ENCODE measurements at regions not wholly inside any gene's neighbourhood (a gene's known extent, or its start where the extent isn't known, plus 50 kb on each side); places are given as distances from the start of the nearest gene placed in this dataset.

DNA sequence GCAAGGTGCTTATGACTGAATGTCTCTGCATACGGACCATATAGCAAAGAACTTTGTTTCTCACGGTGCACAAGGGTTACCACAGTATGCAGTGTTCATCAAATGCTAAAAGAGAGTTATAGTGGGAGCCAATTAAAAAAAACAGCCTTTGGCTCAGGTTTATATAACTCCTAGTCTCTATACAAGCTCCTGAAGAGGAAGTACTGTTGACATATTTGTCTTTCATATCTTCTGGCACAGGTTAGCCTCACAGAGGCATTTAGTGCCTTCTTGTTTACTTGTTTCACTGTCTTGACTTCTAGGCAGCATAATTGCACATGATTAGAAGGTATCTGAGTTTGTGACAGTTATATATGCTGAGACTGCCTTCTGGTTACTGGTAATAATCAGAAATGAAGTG lies 158.8 kb upstream of the FAM47C start:
- Histone ChIP-seq H3K36me3 (replicated peaks in 1 of 2) (no peaks in the 10 kb centered on the region), H3K9me3 (replicated peaks in 1 of 3) (no peaks in the 10 kb centered on the region), H3K4me3 (no peak overlapping the region), H3K27me3 (peaks cover 15% of the 10 kb centered on the region), H3K27ac (no peak overlapping the region), H3K4me1 (replicated peaks in 1 of 2) (no peaks in the 10 kb centered on the region)
- intact Hi-C loops (cut with DNase I): no loop called here
- WGBS, 4 donors: 33 to 68% (median 52%) methylated on average over 2 of the region's 2 CpGs
- no peak for DNase-seq
- TF ChIP-seq, protein P1, sequence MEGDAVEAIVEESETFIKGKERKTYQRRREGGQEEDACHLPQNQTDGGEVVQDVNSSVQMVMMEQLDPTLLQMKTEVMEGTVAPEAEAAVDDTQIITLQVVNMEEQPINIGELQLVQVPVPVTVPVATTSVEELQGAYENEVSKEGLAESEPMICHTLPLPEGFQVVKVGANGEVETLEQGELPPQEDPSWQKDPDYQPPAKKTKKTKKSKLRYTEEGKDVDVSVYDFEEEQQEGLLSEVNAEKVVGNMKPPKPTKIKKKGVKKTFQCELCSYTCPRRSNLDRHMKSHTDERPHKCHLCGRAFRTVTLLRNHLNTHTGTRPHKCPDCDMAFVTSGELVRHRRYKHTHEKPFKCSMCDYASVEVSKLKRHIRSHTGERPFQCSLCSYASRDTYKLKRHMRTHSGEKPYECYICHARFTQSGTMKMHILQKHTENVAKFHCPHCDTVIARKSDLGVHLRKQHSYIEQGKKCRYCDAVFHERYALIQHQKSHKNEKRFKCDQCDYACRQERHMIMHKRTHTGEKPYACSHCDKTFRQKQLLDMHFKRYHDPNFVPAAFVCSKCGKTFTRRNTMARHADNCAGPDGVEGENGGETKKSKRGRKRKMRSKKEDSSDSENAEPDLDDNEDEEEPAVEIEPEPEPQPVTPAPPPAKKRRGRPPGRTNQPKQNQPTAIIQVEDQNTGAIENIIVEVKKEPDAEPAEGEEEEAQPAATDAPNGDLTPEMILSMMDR (IDR thresholded peaks at IDR 0.05): no peak
- no peak for TF ChIP-seq POLR2A (IDR thresholded peaks at IDR 0.05)

- Histone ChIP-seq H3K9me3 (replicated peaks in 1 of 3) (no peaks in the 10 kb centered on the region), H3K4me1 (replicated peaks in 1 of 2) (no peaks in the 10 kb centered on the region), H3K36me3 (replicated peaks in 1 of 2) (no peaks in the 10 kb centered on the region), H3K4me3 (no peak overlapping the region), H3K27ac (no peak overlapping the region), H3K27me3 (peaks cover 10% of the 10 kb centered on the region)
- no peak for DNase-seq
- intact Hi-C loops (cut with DNase I): no loop called here
- TF ChIP-seq, protein P1 (IDR thresholded peaks at IDR 0.05): no peak
- TF ChIP-seq POLR2A (IDR thresholded peaks at IDR 0.05): no peak
- 71 to 87% (median 80%) methylated on average over 3 of the region's 3 CpGs for WGBS, 4 donors
Measured at GRCh38 chrX:36856849-36857248, 151.3 kb upstream of the FAM47C start.

DNA sequence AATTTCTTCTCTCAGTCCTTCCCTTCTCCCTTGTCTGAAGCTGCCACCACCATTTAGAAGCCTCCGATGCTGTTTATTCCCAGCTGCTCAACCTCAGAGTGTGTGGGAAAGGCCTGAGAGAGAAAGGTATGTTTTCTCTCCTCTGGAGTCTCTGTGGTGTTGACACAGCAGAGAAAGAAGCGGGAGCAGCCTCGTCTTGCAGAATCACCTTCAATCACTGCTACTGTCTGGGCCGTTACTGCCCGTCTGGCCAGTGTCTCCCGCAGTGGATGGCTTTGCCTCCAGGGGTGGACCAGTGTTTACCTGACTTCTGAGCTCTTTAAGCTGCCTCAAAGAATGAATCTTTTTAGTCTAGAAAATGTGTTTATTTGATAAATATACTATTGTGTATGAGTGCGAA lies 148.9 kb upstream of the FAM47C start:
- Histone ChIP-seq H3K9me3 (replicated peaks in 1 of 3) (no peaks in the 10 kb centered on the region), H3K4me3 (no peak overlapping the region), H3K27ac (no peak overlapping the region), H3K27me3 (peaks cover 10% of the 10 kb centered on the region), H3K4me1 (replicated peaks in 1 of 2) (no peaks in the 10 kb centered on the region), H3K36me3 (replicated peaks in 1 of 2) (no peaks in the 10 kb centered on the region)
- TF ChIP-seq, protein P1 (IDR thresholded peaks at IDR 0.05): no peak
- no peak for TF ChIP-seq POLR2A (IDR thresholded peaks at IDR 0.05)
- no peak for DNase-seq
- intact Hi-C loops (cut with DNase I): no loop called here
- WGBS, 4 donors: 73 to 92% (median 80%) methylated on average over 1 to 7 of the region's 7 CpGs

GRCh38 chrX:36861601-36862000 lies 146.6 kb upstream of the FAM47C start:
- Histone ChIP-seq H3K4me3 (no peak overlapping the region), H3K36me3 (replicated peaks in 1 of 2) (no peaks in the 10 kb centered on the region), H3K27ac (no peak overlapping the region), H3K9me3 (replicated peaks in 1 of 3) (no peaks in the 10 kb centered on the region), H3K4me1 (replicated peaks in 1 of 2) (no peaks in the 10 kb centered on the region), H3K27me3 (peaks cover 20% of the 10 kb centered on the region)
- TF ChIP-seq, protein P1 (IDR thresholded peaks at IDR 0.05): no peak
- TF ChIP-seq POLR2A (IDR thresholded peaks at IDR 0.05): no peak
- intact Hi-C loops (cut with DNase I): no loop called here
- no peak for DNase-seq

Data from adrenal gland (tissue), 9 donors.